ENCODE measurements at regions not wholly inside any gene's neighbourhood (a gene's known extent, or its start where the extent isn't known, plus 50 kb on each side); places are given as distances from the start of the nearest gene placed in this dataset.
A peak's percentile ranks its signal among the peaks of the same experiment; 100 is the strongest.

DNA sequence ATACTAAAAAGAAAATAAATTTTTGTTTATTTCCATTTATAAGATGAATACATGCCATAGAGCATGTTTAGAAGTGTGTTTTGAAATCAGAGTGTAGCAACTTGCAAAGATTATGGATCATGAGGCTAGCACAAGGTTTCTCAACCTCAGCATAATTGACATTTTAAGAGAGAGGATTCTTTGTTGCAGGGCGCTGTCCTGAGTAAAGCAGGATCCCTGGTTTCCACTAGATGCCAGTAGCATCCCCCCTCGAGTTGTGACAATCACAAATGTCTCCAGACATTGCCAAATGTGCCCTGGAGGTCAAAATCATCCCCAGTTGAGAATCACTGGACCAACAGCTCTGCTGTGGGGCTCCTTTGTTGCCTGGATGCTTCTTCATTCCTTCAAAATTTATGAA lies 128.5 kb upstream of the RBMS3 start:
- Histone ChIP-seq H3K36me3 (ENCODE audit: control insufficient read depth, insufficient read depth, low read length) (no peaks in the 10 kb centered on the region), H3K4me3 (ENCODE audit: low read depth in 2 of 2, low read length in 2 of 2) (no peak overlapping the region), H3K9me3 (ENCODE audit: control insufficient read depth, insufficient read depth, low read depth, low read length) (no peaks in the 10 kb centered on the region), H3K27me3 (ENCODE audit: control insufficient read depth, insufficient read depth, low read length) (no peaks in the 10 kb centered on the region), H3K27ac (ENCODE audit: low read length) (no peak overlapping the region), H3K4me1 (ENCODE audit: control insufficient read depth, insufficient read depth, low read length) (no peaks in the 10 kb centered on the region)
- DNase-seq (ENCODE audit: low read depth, low spot score) (no peak), ATAC-seq (no peak)
- ChIA-PET POLR2A (no interaction called here), CTCF (no interaction called here)
- no TSS peak for BruUV-seq (replicated peaks)
- TF ChIP-seq, protein P1, sequence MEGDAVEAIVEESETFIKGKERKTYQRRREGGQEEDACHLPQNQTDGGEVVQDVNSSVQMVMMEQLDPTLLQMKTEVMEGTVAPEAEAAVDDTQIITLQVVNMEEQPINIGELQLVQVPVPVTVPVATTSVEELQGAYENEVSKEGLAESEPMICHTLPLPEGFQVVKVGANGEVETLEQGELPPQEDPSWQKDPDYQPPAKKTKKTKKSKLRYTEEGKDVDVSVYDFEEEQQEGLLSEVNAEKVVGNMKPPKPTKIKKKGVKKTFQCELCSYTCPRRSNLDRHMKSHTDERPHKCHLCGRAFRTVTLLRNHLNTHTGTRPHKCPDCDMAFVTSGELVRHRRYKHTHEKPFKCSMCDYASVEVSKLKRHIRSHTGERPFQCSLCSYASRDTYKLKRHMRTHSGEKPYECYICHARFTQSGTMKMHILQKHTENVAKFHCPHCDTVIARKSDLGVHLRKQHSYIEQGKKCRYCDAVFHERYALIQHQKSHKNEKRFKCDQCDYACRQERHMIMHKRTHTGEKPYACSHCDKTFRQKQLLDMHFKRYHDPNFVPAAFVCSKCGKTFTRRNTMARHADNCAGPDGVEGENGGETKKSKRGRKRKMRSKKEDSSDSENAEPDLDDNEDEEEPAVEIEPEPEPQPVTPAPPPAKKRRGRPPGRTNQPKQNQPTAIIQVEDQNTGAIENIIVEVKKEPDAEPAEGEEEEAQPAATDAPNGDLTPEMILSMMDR (IDR thresholded peaks at IDR 0.05): peak; percentile 6; the same call in 1 of the 2 replicates
- TF ChIP-seq SIN3A (IDR thresholded peaks at IDR 0.05; ENCODE audit: borderline replicate concordance, insufficient read depth, low read depth, low read length) (no peak), TCF7L2 (IDR thresholded peaks at IDR 0.05; ENCODE audit: low read depth, low read length) (no peak)
- in situ Hi-C loops (cut with HindIII; ENCODE audit: low pct_unique_long_range_greater_than_20kb, low sequenced_read_pairs): no loop called here
- intact Hi-C loops (cut with micrococcal nuclease; ENCODE audit: unreplicated experiment): no loop called here

DNA sequence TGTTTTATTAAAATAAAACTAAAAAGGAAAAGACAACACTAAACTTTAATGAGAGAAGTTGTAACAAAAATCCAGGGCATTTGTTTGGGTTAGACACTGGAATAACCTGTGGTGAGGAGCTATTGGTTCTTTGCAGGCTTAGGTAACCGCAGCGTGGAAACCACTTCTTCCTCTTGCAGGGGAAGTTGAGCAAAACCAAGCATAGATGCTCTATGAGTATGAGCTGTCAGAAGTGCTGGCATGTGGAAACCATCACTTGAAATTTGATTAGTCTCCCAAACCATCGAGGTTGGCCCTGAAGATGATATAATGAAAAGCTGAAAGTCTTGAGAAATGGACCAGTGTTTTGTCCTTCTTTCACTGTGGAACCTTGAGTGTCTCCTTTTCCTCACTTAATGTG lies 127.1 kb upstream of the RBMS3 start:
- intact Hi-C loops (cut with micrococcal nuclease; ENCODE audit: unreplicated experiment): no loop called here

DNA sequence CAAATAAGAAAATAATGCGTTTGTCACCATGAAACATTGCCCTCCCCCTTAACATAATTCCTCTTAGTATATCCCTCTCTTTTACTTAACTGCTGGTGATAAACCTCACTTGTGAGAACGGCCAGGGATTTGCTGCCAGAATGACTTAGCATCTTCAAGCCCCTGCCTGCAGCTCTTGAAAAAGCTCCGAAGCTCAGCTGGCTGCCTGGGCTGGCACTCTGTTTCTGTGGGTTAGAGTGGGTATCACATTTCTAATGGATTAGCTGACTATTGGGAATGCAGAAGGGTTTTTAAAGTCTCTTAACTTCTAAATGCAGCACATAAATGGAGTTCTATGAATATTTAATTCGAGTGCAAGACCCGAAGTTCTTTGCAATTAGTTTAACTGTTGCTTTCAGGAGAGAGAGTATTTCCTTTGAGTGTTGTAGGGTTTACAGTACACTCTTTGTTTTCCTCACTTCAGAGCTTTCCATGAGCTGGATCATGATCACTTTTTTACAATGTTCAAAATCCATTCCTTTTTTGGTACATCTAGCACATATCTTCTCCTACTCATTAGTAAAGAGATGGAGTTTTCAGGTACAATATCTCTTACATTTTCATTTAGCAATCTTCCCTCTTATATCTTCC lies 124.7 kb upstream of the RBMS3 start:
- TF ChIP-seq POLR2AphosphoS5 (IDR thresholded peaks at IDR 0.05; ENCODE audit: low read depth, low read length): no peak
- TF ChIP-seq SIN3A (IDR thresholded peaks at IDR 0.05; ENCODE audit: borderline replicate concordance, insufficient read depth, low read depth, low read length): no peak
- no peak for TF ChIP-seq TCF7L2 (IDR thresholded peaks at IDR 0.05; ENCODE audit: low read depth, low read length)
- TF ChIP-seq, protein P1 (IDR thresholded peaks at IDR 0.05): no peak
- TF ChIP-seq, protein P2, sequence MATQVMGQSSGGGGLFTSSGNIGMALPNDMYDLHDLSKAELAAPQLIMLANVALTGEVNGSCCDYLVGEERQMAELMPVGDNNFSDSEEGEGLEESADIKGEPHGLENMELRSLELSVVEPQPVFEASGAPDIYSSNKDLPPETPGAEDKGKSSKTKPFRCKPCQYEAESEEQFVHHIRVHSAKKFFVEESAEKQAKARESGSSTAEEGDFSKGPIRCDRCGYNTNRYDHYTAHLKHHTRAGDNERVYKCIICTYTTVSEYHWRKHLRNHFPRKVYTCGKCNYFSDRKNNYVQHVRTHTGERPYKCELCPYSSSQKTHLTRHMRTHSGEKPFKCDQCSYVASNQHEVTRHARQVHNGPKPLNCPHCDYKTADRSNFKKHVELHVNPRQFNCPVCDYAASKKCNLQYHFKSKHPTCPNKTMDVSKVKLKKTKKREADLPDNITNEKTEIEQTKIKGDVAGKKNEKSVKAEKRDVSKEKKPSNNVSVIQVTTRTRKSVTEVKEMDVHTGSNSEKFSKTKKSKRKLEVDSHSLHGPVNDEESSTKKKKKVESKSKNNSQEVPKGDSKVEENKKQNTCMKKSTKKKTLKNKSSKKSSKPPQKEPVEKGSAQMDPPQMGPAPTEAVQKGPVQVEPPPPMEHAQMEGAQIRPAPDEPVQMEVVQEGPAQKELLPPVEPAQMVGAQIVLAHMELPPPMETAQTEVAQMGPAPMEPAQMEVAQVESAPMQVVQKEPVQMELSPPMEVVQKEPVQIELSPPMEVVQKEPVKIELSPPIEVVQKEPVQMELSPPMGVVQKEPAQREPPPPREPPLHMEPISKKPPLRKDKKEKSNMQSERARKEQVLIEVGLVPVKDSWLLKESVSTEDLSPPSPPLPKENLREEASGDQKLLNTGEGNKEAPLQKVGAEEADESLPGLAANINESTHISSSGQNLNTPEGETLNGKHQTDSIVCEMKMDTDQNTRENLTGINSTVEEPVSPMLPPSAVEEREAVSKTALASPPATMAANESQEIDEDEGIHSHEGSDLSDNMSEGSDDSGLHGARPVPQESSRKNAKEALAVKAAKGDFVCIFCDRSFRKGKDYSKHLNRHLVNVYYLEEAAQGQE (IDR thresholded peaks at IDR 0.05; ENCODE audit: insufficient read depth in 1 of 2, low read depth in 2 of 2, low read length in 1 of 2): no peak
- Histone ChIP-seq H3K36me3 (ENCODE audit: control insufficient read depth, insufficient read depth, low read length) (no peaks in the 10 kb centered on the region), H3K4me1 (ENCODE audit: control insufficient read depth, insufficient read depth, low read length) (no peaks in the 10 kb centered on the region), H3K27me3 (ENCODE audit: control insufficient read depth, insufficient read depth, low read length) (no peaks in the 10 kb centered on the region), H3K27ac (ENCODE audit: low read length) (no peak overlapping the region), H3K4me3 (ENCODE audit: low read depth in 2 of 2, low read length in 2 of 2) (no peak overlapping the region), H3K9me3 (ENCODE audit: control insufficient read depth, insufficient read depth, low read depth, low read length) (no peaks in the 10 kb centered on the region)
- CTCF ChIA-PET: no interaction called here
- intact Hi-C loops (cut with micrococcal nuclease; ENCODE audit: unreplicated experiment) (no loop called here), in situ Hi-C loops (cut with HindIII; ENCODE audit: low pct_unique_long_range_greater_than_20kb, low sequenced_read_pairs) (no loop called here)
- DNase-seq (ENCODE audit: low read depth, low spot score): no peak
- POLR2A ChIA-PET: no interaction called here
- BruUV-seq (replicated peaks): no TSS peak
- no peak for ATAC-seq

More for the DNA sequence above, 127.1 kb upstream of the RBMS3 start:
- ATAC-seq (no peak), DNase-seq (ENCODE audit: low read depth, low spot score) (no peak)
- TF ChIP-seq, protein P2 (IDR thresholded peaks at IDR 0.05; ENCODE audit: insufficient read depth in 1 of 2, low read depth in 2 of 2, low read length in 1 of 2): no peak
- no peaks in the 10 kb centered on the region for H3K9me3 ChIP-seq (ENCODE audit: control insufficient read depth, insufficient read depth, low read depth, low read length)
- no peaks in the 10 kb centered on the region for H3K36me3 ChIP-seq (ENCODE audit: control insufficient read depth, insufficient read depth, low read length)
- no peak overlapping the region for H3K4me3 ChIP-seq (ENCODE audit: low read depth in 2 of 2, low read length in 2 of 2)
- POLR2A ChIA-PET: no interaction called here
- no peak overlapping the region for H3K27ac ChIP-seq (ENCODE audit: low read length)
- in situ Hi-C loops (cut with HindIII; ENCODE audit: low pct_unique_long_range_greater_than_20kb, low sequenced_read_pairs): no loop called here
- H3K27me3 ChIP-seq (ENCODE audit: control insufficient read depth, insufficient read depth, low read length): no peaks in the 10 kb centered on the region
- no TSS peak for BruUV-seq (replicated peaks)
- no peaks in the 10 kb centered on the region for H3K4me1 ChIP-seq (ENCODE audit: control insufficient read depth, insufficient read depth, low read length)
- CTCF ChIA-PET: interaction anchor here (0.7 kb wide), 1 partner anchor 100 kb away, joined by 4 read pairs; no protein-coding TSS in a partner anchor
